HCT116 (cell line): ENCODE measurements at regions not wholly inside any gene's neighbourhood (a gene's known extent, or its start where the extent isn't known, plus 50 kb on each side); places are given as distances from the start of the nearest gene placed in this dataset.

Experiments
- ATAC-seq: fragments of 200-7000 bp; cut with Tn5 transposase; 2 replicates; pipeline ENCODE4 v1.9.1; 2020; ENCODE audit warnings: mild to moderate bottlenecking, moderate library complexity
- BruUV-seq: library from RNA; stranded (reverse); fragments of 400-500 nt; replicated peaks from 2 replicates; lab custom pipeline; 2021; lab: Mats Ljungman, UMichigan
- CTCF ChIA-PET: fragments of 300-600 bp; sonication (Branson Sonifier 250); formaldehyde crosslinking; loops from one replicate; lab custom pipeline; 2021; ENCODE audit warnings: antibody characterized with exemption; lab: Charles Lee
- POLR2A ChIA-PET: fragments of 300-600, 350-600 bp; sonication (Branson Sonifier 250); formaldehyde crosslinking; loops from one replicate; lab custom pipeline; 2021; ENCODE audit warnings: antibody characterized with exemption; lab: Charles Lee
- RAD21 ChIA-PET, 2 experiments: fragments of 300-600 bp; sonication (Branson Sonifier 250); formaldehyde crosslinking; loops; one replicate each; lab custom pipeline; 2023; ENCODE audit warnings: low total read pairs in 2 of 2; ENCODE audit not compliant: uncharacterized antibody in 2 of 2, unreplicated experiment in 2 of 2, low non-redundant PET in 1 of 2; lab: Charles Lee
- DNase-seq: peaks from one replicate; pipeline ENCODE4 v3.0.0-alpha.2; 2010; ENCODE audit warnings: low read depth, low spot score
- H2AFZ ChIP-seq: fragments of 200-600 bp; shearing (Covaris generic), sonication (generic); 2 replicates; pipeline ENCODE4 v1.6.1; 2017; ENCODE audit warnings: low read depth, mixed run types, mixed read lengths, antibody characterized with exemption, low read length; ENCODE audit not compliant: poor library complexity, severe bottlenecking
- H3K27ac ChIP-seq: 2 replicates; pipeline ENCODE4 v1.5.1; 2012; ENCODE audit warnings: low read depth, low read length
- H3K27me3 ChIP-seq: fragments of 200-600 bp; sonication (generic); 2 replicates; pipeline ENCODE4 v1.6.1; 2016; ENCODE audit warnings: mixed run types, low read length, mixed read lengths; ENCODE audit not compliant: insufficient read depth
- H3K36me3 ChIP-seq, 2 experiments: fragments of 200-500 bp in 1 of 2; fragments of 200-600 bp in 1 of 2; sonication (Bioruptor generic) in 1 of 2; sonication (generic) in 1 of 2; 2 replicates each; pipeline versions ENCODE4 v1.5.1 to v1.6.1; 2014 to 2016; ENCODE audit warnings: low read length in 2 of 2, inconsistent platforms in 1 of 2, mixed read lengths in 1 of 2, mixed run types in 1 of 2; ENCODE audit not compliant: insufficient read depth in 2 of 2, control insufficient read depth in 1 of 2
- H3K4me1 ChIP-seq, 2 experiments: fragments of 200-600 bp in 1 of 2; sonication (generic) in 1 of 2; 2 replicates each; pipeline versions ENCODE4 v1.5.1 to v1.6.1; 2012 to 2017; ENCODE audit warnings: low read length in 2 of 2, inconsistent platforms in 1 of 2, mild to moderate bottlenecking in 1 of 2, mixed read lengths in 1 of 2, mixed run types in 1 of 2, moderate library complexity in 1 of 2; ENCODE audit not compliant: insufficient read depth in 2 of 2, control insufficient read depth in 1 of 2
- H3K4me2 ChIP-seq: fragments of 200-600 bp; sonication (generic); 2 replicates; pipeline ENCODE4 v1.6.1; 2017; ENCODE audit warnings: mixed run types, low read length, mixed read lengths
- H3K4me3 ChIP-seq, 2 experiments: fragments of 200-600 bp in 1 of 2; sonication (generic) in 1 of 2; replicated peaks in 1 of 2; 2 replicates each; pipeline ENCODE4 v1.5.1; 2011 to 2016; ENCODE audit warnings: low read length in 2 of 2, control low read depth in 1 of 2, low read depth in 1 of 2, mild to moderate bottlenecking in 1 of 2, mixed read lengths in 1 of 2, mixed run types in 1 of 2
- H3K79me2 ChIP-seq: fragments of 200-600 bp; sonication (generic); 2 replicates; pipeline ENCODE4 v1.6.1; 2017; ENCODE audit warnings: mild to moderate bottlenecking, mixed run types, low read length, moderate library complexity, mixed read lengths; ENCODE audit not compliant: insufficient read depth
- H3K9ac ChIP-seq: fragments of 200-600 bp; sonication (generic); 2 replicates; pipeline ENCODE4 v1.6.1; 2016; ENCODE audit warnings: low read length, mixed read lengths
- H3K9me2 ChIP-seq: fragments of 200-600 bp; sonication (generic), shearing (Covaris generic); 2 replicates; pipeline ENCODE4 v1.6.1; 2017; ENCODE audit warnings: mixed run types, mild to moderate bottlenecking, moderate library complexity; ENCODE audit not compliant: insufficient read depth
- H3K9me3 ChIP-seq, 2 experiments: fragments of 200-500 bp in 1 of 2; fragments of 200-600 bp in 1 of 2; sonication (Bioruptor generic) in 1 of 2; sonication (generic) in 1 of 2; 2 replicates each; pipeline ENCODE4 v1.6.1; 2014 to 2017; ENCODE audit warnings: low read length in 2 of 2, mixed read lengths in 2 of 2, inconsistent platforms in 1 of 2, low read depth in 1 of 2, mild to moderate bottlenecking in 1 of 2, mixed run types in 1 of 2, moderate library complexity in 1 of 2; ENCODE audit not compliant: control insufficient read depth in 1 of 2, insufficient read depth in 1 of 2
- H4K20me1 ChIP-seq: fragments of 200-600 bp; sonication (generic), shearing (Covaris generic); 2 replicates; pipeline ENCODE4 v1.6.1; 2017; ENCODE audit warnings: mixed run types, mild to moderate bottlenecking, moderate library complexity; ENCODE audit not compliant: insufficient read depth
- CBX3 ChIP-seq: IDR thresholded peaks from 2 replicates; pipeline ENCODE4 v1.6.1; 2012; ENCODE audit warnings: low read depth
- CTCF ChIP-seq, 3 experiments: fragments of 200-600 bp in 1 of 3; sonication (generic) in 1 of 3; IDR thresholded peaks in 2 of 3; conservative IDR thresholded peaks in 1 of 3; 2 replicates each; pipeline ENCODE4 v1.5.1; 2012 to 2017; ENCODE audit warnings: low read depth in 2 of 3, low read length in 2 of 3, antibody characterized with exemption in 1 of 3, borderline replicate concordance in 1 of 3, control low read depth in 1 of 3, mild to moderate bottlenecking in 1 of 3, mixed read lengths in 1 of 3, mixed run types in 1 of 3, moderate library complexity in 1 of 3; ENCODE audit not compliant: insufficient read depth in 1 of 3
- EZH2 ChIP-seq: fragments of 200-600 bp; sonication (generic); IDR thresholded peaks from 2 replicates; pipeline ENCODE4 v1.6.1; 2017; ENCODE audit warnings: antibody characterized with exemption, mixed run types
- EZH2phosphoT487 ChIP-seq: fragments of 200-600 bp; IDR thresholded peaks from 2 replicates; pipeline ENCODE4 v1.6.1; 2018; ENCODE audit warnings: antibody characterized with exemption, borderline replicate concordance
- JUND ChIP-seq: IDR thresholded peaks from 2 replicates; pipeline ENCODE4 v1.6.1; 2012
- POLR2A ChIP-seq: IDR thresholded peaks from 2 replicates; pipeline ENCODE4 v1.7.0; 2011; ENCODE audit warnings: borderline replicate concordance; ENCODE audit not compliant: insufficient read depth, insufficient read length; ENCODE audit errors: extremely low read depth
- POLR2AphosphoS5 ChIP-seq: IDR thresholded peaks from 2 replicates; pipeline ENCODE4 v1.6.1; 2011; ENCODE audit warnings: mild to moderate bottlenecking, low read depth, low read length, moderate library complexity
- SIN3A ChIP-seq: IDR thresholded peaks from 2 replicates; pipeline ENCODE4 v1.6.1; 2012; ENCODE audit warnings: low read depth
- SP1 ChIP-seq: IDR thresholded peaks from 2 replicates; pipeline ENCODE4 v1.6.1; 2012; ENCODE audit warnings: low read depth
- SRF ChIP-seq: IDR thresholded peaks from 2 replicates; pipeline ENCODE4 v1.6.1; 2012; ENCODE audit warnings: low read depth
- TCF7L2 ChIP-seq: IDR thresholded peaks from 2 replicates; pipeline ENCODE4 v1.7.0; 2011; ENCODE audit warnings: borderline replicate concordance, inconsistent platforms; ENCODE audit not compliant: insufficient read depth, insufficient read length; ENCODE audit errors: extremely low read depth
- YY1 ChIP-seq: IDR thresholded peaks from 2 replicates; pipeline ENCODE4 v1.6.1; 2011; ENCODE audit warnings: low read length, low read depth, moderate library complexity, mild to moderate bottlenecking; ENCODE audit not compliant: insufficient replicate concordance; ENCODE audit errors: extremely low read depth
- ZBTB33 ChIP-seq: IDR thresholded peaks from 2 replicates; pipeline ENCODE4 v1.6.1; 2011; ENCODE audit warnings: mild to moderate bottlenecking, low read length, moderate library complexity; ENCODE audit not compliant: insufficient replicate concordance; ENCODE audit errors: extremely low read depth
- ZFX ChIP-seq: fragments of 450-650 bp; IDR thresholded peaks from 2 replicates; pipeline ENCODE4 v1.6.1; 2017
- ZNF274 ChIP-seq: fragments of 200-500 bp; sonication (Bioruptor generic); IDR thresholded peaks from 2 replicates; pipeline ENCODE4 v1.6.1; 2014; ENCODE audit warnings: mild to moderate bottlenecking, low read depth, low read length, inconsistent platforms
- intact Hi-C: fragments of 100-400 bp; cut with micrococcal nuclease; formaldehyde crosslinking; loops from 2 replicates; pipeline ENCODE4 v1.10.0; 2022
- TF ChIP-seq, protein P1 (sequence below): IDR thresholded peaks from 2 replicates; pipeline ENCODE4 v1.6.1; 2012; ENCODE audit warnings: low read depth
- TF ChIP-seq, protein P2 (sequence below): IDR thresholded peaks from 2 replicates; pipeline ENCODE4 v1.6.1; 2012

DNA sequence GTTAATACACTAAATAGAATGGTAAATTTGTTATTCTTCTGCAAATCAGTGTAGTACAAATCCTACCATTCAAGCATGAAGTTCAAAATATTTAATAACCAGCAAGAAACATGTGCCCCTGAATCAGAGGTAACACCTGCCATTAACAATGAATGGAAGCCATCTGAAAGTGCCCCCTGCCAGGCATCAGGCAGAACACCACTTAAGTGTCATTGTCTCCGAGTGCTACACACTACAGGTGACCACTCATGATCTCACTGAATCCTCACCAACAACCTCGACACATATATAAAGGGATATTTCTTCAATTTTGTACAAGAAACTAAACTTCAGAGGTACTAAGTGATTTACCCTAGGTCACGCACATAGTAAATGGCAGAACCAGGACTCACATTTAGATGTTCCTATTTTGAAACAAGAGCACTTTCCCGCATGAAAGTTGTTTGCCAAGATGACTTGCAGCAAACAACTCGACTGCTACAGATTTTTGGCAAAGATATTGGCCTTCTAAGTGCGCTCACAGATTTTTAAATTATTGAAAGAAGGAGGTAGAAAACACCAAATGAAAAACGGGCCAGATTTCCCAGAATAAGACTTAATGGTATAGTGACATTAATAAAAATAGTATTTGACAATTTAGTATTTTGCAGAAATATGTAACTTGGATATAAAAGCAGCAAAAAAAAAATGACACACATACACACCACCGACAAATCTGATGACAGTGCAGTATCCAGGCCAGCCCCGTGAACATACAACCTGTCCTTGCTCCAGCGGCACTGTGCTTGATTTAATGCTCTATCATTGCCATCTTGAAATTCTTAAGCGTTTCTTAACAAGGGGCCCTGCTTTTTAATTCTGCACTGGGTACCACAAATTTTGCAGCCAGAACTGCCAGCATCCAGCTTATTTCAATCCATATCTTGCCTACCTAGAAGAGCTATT is 274.5 kb downstream of the ALDH8A1 start:
- intact Hi-C loops, result no loop called here
- H4K20me1 ChIP-seq, result no peaks in the 10 kb centered on the region
- no peaks in the 10 kb centered on the region for H3K9me2 ChIP-seq
- H3K4me1 ChIP-seq, result peaks cover 0 to 8% of the 10 kb centered on the region in 2 experiments; a peak in 2 of 4 replicates
- ATAC-seq (no peak), DNase-seq (no peak)
- BruUV-seq, result no TSS peak
- ChIA-PET POLR2A (no interaction called here), RAD21 (no interaction called here), CTCF (no interaction called here)
- no peaks in the 10 kb centered on the region for H3K27me3 ChIP-seq
- H2AFZ ChIP-seq, result no peak overlapping the region
- no peaks in the 10 kb centered on the region for H3K9me3 ChIP-seq
- H3K36me3 ChIP-seq, result no peaks in the 10 kb centered on the region
- no peak overlapping the region for H3K27ac ChIP-seq
- no peak overlapping the region for H3K4me2 ChIP-seq
- H3K4me3 ChIP-seq, result no peak overlapping the region
- no peak overlapping the region for H3K9ac ChIP-seq
- H3K79me2 ChIP-seq, result no peaks in the 10 kb centered on the region
- no peak for TF ChIP-seq SIN3A
- no peak for TF ChIP-seq ZBTB33
- TF ChIP-seq TCF7L2, result no peak
- TF ChIP-seq SRF, result no peak
- no peak for TF ChIP-seq JUND
- TF ChIP-seq, protein P1, sequence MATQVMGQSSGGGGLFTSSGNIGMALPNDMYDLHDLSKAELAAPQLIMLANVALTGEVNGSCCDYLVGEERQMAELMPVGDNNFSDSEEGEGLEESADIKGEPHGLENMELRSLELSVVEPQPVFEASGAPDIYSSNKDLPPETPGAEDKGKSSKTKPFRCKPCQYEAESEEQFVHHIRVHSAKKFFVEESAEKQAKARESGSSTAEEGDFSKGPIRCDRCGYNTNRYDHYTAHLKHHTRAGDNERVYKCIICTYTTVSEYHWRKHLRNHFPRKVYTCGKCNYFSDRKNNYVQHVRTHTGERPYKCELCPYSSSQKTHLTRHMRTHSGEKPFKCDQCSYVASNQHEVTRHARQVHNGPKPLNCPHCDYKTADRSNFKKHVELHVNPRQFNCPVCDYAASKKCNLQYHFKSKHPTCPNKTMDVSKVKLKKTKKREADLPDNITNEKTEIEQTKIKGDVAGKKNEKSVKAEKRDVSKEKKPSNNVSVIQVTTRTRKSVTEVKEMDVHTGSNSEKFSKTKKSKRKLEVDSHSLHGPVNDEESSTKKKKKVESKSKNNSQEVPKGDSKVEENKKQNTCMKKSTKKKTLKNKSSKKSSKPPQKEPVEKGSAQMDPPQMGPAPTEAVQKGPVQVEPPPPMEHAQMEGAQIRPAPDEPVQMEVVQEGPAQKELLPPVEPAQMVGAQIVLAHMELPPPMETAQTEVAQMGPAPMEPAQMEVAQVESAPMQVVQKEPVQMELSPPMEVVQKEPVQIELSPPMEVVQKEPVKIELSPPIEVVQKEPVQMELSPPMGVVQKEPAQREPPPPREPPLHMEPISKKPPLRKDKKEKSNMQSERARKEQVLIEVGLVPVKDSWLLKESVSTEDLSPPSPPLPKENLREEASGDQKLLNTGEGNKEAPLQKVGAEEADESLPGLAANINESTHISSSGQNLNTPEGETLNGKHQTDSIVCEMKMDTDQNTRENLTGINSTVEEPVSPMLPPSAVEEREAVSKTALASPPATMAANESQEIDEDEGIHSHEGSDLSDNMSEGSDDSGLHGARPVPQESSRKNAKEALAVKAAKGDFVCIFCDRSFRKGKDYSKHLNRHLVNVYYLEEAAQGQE, result no peak
- TF ChIP-seq YY1, result no peak
- no peak for TF ChIP-seq CBX3
- TF ChIP-seq EZH2phosphoT487, result no peak
- TF ChIP-seq SP1, result no peak
- TF ChIP-seq ZFX, result no peak
- no peak for TF ChIP-seq POLR2A
- TF ChIP-seq CTCF (IDR thresholded peaks at IDR 0.05 in 2 of 3, conservative IDR thresholded peaks at IDR 0.05 in 1 of 3; ENCODE audit: borderline replicate concordance in 1 of 3, insufficient read depth in 1 of 3, low read depth in 2 of 3, low read length in 2 of 3), result no peak
- no peak for TF ChIP-seq ZNF274
- no peak for TF ChIP-seq EZH2
- TF ChIP-seq, protein P2, sequence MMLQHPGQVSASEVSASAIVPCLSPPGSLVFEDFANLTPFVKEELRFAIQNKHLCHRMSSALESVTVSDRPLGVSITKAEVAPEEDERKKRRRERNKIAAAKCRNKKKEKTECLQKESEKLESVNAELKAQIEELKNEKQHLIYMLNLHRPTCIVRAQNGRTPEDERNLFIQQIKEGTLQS, result no peak
- TF ChIP-seq POLR2AphosphoS5, result no peak
